ENCODE measurements at regions not wholly inside any gene's neighbourhood (a gene's known extent, or its start where the extent isn't known, plus 50 kb on each side); places are given as distances from the start of the nearest gene placed in this dataset.

DNA sequence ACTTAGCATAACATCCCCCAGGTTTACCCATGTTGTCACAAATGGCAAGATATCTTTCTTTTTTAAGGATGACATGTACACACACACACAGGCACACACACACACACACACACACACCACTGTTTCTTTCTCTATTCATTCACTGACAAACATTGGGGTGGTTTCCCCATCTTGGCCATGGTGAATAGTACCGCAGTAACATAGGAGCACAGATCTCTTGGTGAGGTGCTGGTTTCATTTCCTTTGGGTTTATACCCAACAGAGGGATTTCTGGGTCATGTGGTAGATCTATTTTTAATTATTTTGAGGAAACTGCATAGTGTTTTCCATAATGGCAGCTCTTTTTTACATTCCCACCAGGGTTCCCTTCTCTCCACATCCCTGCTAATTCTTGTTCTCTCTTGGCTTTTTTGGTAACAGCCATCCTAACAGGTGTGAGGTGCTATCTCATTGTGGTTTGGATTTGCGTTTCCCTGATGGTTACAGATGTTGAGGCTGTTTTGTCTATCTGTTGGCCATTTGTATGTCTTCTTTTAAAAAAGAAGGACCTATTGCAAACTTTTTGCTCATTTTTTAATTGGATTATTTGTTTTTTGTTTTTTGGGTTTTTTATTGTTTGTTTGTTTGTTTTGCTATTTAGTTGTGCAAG lies 251.7 kb upstream of the IRS2 start:
- no peaks in the 10 kb centered on the region for H3K9me3 ChIP-seq
- no peak overlapping the region for H3K4me3 ChIP-seq
- intact Hi-C loops (cut with DNase I), result no loop called here
- H3K27ac ChIP-seq, result no peak overlapping the region
- no peaks in the 10 kb centered on the region for H3K36me3 ChIP-seq
- DNase-seq (ENCODE audit: extremely low spot score in 2 of 2), result no peak
- H3K27me3 ChIP-seq, result no peaks in the 10 kb centered on the region
- no peaks in the 10 kb centered on the region for H3K4me1 ChIP-seq
- no peak for TF ChIP-seq POLR2AphosphoS5 (IDR thresholded peaks at IDR 0.05; ENCODE audit: insufficient read depth in 1 of 2, low read depth in 1 of 2)
- TF ChIP-seq POLR2A (IDR thresholded peaks at IDR 0.05), result no peak
- no peak for TF ChIP-seq CTCF (IDR thresholded peaks at IDR 0.05)

DNA sequence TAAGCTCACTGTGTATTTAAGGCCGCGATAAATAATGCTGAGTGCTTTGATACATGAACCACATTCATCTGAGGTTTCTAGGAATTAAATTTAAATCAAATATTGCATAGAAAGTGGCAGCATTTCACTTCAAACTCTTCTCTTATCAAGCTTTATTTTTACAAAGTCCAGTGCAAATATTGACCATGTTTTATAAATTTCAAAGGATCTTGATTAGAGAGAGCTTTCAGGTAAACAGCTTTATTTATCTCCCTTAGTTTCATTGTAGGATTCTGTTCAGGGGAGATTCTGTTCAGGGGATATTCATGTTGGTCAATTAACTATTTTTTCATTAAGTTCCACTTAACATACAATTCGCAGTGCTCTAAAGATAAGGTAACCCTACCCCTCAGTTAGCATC lies 249.7 kb upstream of the IRS2 start:
- H3K4me3 ChIP-seq, result no peak overlapping the region

DNA sequence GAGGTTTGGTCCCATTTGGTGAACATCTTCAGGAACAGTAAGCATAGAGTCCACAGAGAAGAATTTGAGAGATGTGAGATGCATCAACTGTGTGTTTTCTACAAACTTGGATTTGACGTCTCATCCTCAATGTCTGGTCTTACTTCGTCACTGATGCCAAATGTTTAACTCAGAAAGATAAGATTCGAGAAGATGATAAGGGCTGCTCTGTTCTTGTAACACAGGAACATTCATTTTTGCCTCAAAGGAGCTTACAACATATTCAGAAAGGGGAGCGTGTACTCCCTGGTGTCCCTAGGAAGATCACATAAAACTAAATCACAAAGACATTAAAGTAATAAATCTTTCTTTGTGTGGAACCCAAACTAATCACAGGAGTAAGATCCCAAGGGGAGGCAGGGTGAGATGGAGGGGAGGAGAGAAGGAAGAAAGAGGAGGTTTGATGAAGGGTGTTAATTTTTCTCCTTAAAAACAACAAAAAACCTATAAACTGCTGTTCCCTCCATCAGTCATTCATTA lies 247.7 kb upstream of the IRS2 start:
- no peak for DNase-seq (ENCODE audit: extremely low spot score in 2 of 2)
- H3K4me3 ChIP-seq, result no peak overlapping the region
- no peaks in the 10 kb centered on the region for H3K36me3 ChIP-seq
- no peaks in the 10 kb centered on the region for H3K27me3 ChIP-seq
- H3K4me1 ChIP-seq, result no peaks in the 10 kb centered on the region
- intact Hi-C loops (cut with DNase I), result no loop called here
- H3K9me3 ChIP-seq, result no peaks in the 10 kb centered on the region
- H3K27ac ChIP-seq, result no peak overlapping the region
- no peak for TF ChIP-seq CTCF (IDR thresholded peaks at IDR 0.05)
- no peak for TF ChIP-seq POLR2A (IDR thresholded peaks at IDR 0.05)
- no peak for TF ChIP-seq POLR2AphosphoS5 (IDR thresholded peaks at IDR 0.05; ENCODE audit: insufficient read depth in 1 of 2, low read depth in 1 of 2)

More for the DNA sequence above, 249.7 kb upstream of the IRS2 start:
- Histone ChIP-seq H3K4me1 (no peaks in the 10 kb centered on the region), H3K27ac (no peak overlapping the region), H3K36me3 (no peaks in the 10 kb centered on the region), H3K27me3 (no peaks in the 10 kb centered on the region), H3K9me3 (no peaks in the 10 kb centered on the region)
- DNase-seq (ENCODE audit: extremely low spot score in 2 of 2), result no peak
- no peak for TF ChIP-seq CTCF (IDR thresholded peaks at IDR 0.05)
- no peak for TF ChIP-seq POLR2AphosphoS5 (IDR thresholded peaks at IDR 0.05; ENCODE audit: insufficient read depth in 1 of 2, low read depth in 1 of 2)
- no peak for TF ChIP-seq POLR2A (IDR thresholded peaks at IDR 0.05)
- intact Hi-C loops (cut with DNase I), result no loop called here

DNA sequence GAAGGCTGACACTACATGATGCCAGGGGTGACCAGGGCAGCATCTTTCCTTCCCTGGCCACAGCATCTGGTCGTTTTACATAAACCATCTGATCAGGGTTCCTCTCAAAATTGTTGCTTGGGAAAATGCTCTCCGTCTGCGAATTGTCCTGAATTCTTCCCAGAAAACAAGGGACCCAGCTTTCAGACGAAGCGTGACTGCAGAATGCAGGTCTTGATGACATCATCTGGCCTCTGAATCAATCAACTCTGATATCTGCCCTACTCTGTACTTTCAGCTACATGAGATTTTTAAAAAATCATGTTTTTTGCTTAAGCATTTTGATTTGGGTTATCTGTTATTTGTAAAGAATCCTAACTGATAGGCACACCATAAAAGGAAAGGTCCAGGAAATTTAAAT lies 246.6 kb upstream of the IRS2 start:
- H3K9me3 ChIP-seq, result no peaks in the 10 kb centered on the region
- no peaks in the 10 kb centered on the region for H3K4me1 ChIP-seq
- no peak for DNase-seq (ENCODE audit: extremely low spot score in 2 of 2)
- H3K36me3 ChIP-seq, result no peaks in the 10 kb centered on the region
- no peak overlapping the region for H3K4me3 ChIP-seq
- H3K27me3 ChIP-seq, result no peaks in the 10 kb centered on the region
- no peak overlapping the region for H3K27ac ChIP-seq
- TF ChIP-seq CTCF (IDR thresholded peaks at IDR 0.05), result no peak
- TF ChIP-seq POLR2A (IDR thresholded peaks at IDR 0.05), result no peak
- TF ChIP-seq POLR2AphosphoS5 (IDR thresholded peaks at IDR 0.05; ENCODE audit: insufficient read depth in 1 of 2, low read depth in 1 of 2), result no peak
- intact Hi-C loops (cut with DNase I), result no loop called here

GRCh38 chr13:110030394-110030928 lies 244.1 kb upstream of the IRS2 start:
- H3K27me3 ChIP-seq, result no peaks in the 10 kb centered on the region
- TF ChIP-seq CTCF (IDR thresholded peaks at IDR 0.05), result no peak
- no peak for TF ChIP-seq POLR2A (IDR thresholded peaks at IDR 0.05)
- no peak for TF ChIP-seq POLR2AphosphoS5 (IDR thresholded peaks at IDR 0.05; ENCODE audit: insufficient read depth in 1 of 2, low read depth in 1 of 2)
- H3K36me3 ChIP-seq, result no peaks in the 10 kb centered on the region
- H3K4me3 ChIP-seq, result no peak overlapping the region
- intact Hi-C loops (cut with DNase I), result no loop called here
- DNase-seq (ENCODE audit: extremely low spot score in 2 of 2), result no peak
- no peak overlapping the region for H3K27ac ChIP-seq
- H3K9me3 ChIP-seq, result no peaks in the 10 kb centered on the region
- no peaks in the 10 kb centered on the region for H3K4me1 ChIP-seq

All from vagina (tissue), 2 donors.